ENCODE measurements at regions not wholly inside any gene's neighbourhood (a gene's known extent, or its start where the extent isn't known, plus 50 kb on each side); places are given as distances from the start of the nearest gene placed in this dataset.
A peak's percentile ranks its signal among the peaks of the same experiment; 100 is the strongest.

DNA sequence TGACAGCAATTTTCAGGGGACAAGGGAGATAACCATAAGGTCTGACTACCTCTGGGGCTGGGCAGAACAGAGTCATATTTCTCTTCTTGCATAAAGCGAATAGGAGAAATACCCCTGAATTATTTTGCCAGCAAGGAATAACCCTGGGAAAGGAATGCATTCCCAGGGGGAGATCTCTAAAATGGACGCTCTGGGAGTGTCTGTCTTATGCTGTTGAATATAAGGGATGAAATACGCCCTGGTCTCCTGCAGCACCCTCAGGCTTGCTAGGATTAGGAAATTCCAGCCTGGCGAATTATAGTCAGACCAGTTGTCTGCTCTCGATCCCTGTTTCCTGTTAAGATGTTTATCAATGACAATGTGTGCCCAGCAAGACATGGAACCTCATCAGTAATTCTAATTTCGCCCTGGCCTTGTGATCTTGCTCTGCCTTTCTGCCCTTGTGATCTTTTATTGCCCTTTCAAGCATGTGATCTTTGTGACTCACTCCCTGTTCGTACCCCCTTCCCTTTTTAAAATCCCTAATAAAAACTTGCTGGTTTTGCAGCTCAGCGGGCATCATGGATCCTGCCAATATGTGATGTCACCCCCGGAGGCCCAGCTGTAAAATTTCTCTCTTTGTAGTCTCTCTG lies 221.6 kb upstream of the HS3ST5 start:
- ChIA-PET POLR2A (no interaction called here), CTCF (no interaction called here), RAD21 (ENCODE audit: low non-redundant PET in 1 of 2, low total read pairs in 2 of 2, uncharacterized antibody in 2 of 2, unreplicated experiment in 2 of 2) (no interaction called here)
- no peak overlapping the region for H3K9ac ChIP-seq (ENCODE audit: low read length)
- TF ChIP-seq EGR1 (IDR thresholded peaks at IDR 0.05; ENCODE audit: low read depth) = no peak
- peak; percentile 76 for TF ChIP-seq TCF7L2 (IDR thresholded peaks at IDR 0.05; ENCODE audit: borderline replicate concordance, extremely low read depth, insufficient read depth, insufficient read length)
- TF ChIP-seq SIN3A (IDR thresholded peaks at IDR 0.05; ENCODE audit: low read depth) = no peak
- TF ChIP-seq, protein P1, sequence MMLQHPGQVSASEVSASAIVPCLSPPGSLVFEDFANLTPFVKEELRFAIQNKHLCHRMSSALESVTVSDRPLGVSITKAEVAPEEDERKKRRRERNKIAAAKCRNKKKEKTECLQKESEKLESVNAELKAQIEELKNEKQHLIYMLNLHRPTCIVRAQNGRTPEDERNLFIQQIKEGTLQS (IDR thresholded peaks at IDR 0.05) = no peak
- no peak for TF ChIP-seq EZH2 (IDR thresholded peaks at IDR 0.05)
- TF ChIP-seq, protein P2, sequence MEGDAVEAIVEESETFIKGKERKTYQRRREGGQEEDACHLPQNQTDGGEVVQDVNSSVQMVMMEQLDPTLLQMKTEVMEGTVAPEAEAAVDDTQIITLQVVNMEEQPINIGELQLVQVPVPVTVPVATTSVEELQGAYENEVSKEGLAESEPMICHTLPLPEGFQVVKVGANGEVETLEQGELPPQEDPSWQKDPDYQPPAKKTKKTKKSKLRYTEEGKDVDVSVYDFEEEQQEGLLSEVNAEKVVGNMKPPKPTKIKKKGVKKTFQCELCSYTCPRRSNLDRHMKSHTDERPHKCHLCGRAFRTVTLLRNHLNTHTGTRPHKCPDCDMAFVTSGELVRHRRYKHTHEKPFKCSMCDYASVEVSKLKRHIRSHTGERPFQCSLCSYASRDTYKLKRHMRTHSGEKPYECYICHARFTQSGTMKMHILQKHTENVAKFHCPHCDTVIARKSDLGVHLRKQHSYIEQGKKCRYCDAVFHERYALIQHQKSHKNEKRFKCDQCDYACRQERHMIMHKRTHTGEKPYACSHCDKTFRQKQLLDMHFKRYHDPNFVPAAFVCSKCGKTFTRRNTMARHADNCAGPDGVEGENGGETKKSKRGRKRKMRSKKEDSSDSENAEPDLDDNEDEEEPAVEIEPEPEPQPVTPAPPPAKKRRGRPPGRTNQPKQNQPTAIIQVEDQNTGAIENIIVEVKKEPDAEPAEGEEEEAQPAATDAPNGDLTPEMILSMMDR (IDR thresholded peaks at IDR 0.05 in 2 of 3, conservative IDR thresholded peaks at IDR 0.05 in 1 of 3; ENCODE audit: borderline replicate concordance in 1 of 3, insufficient read depth in 1 of 3, low read depth in 2 of 3, low read length in 2 of 3) = no peak
- no peak for TF ChIP-seq RAD21 (IDR thresholded peaks at IDR 0.05; ENCODE audit: low read depth)
- no peak for TF ChIP-seq ZFX (IDR thresholded peaks at IDR 0.05)
- no TSS peak for BruUV-seq (replicated peaks)
- no peaks in the 10 kb centered on the region for H4K20me1 ChIP-seq (ENCODE audit: insufficient read depth)
- DNase-seq (ENCODE audit: low read depth, low spot score) (no peak), ATAC-seq (no peak)
- no peaks in the 10 kb centered on the region for H3K9me3 ChIP-seq (ENCODE audit: control insufficient read depth in 1 of 2, insufficient read depth in 1 of 2, low read depth in 1 of 2, low read length in 2 of 2)
- H3K27me3 ChIP-seq (ENCODE audit: insufficient read depth, low read length) = no peaks in the 10 kb centered on the region
- no peaks in the 10 kb centered on the region for H3K36me3 ChIP-seq (ENCODE audit: control insufficient read depth in 1 of 2, insufficient read depth in 2 of 2, low read length in 2 of 2)
- no peak overlapping the region for H2AFZ ChIP-seq (ENCODE audit: low read depth, low read length, poor library complexity, severe bottlenecking)
- no peaks in the 10 kb centered on the region for H3K4me1 ChIP-seq (ENCODE audit: control insufficient read depth in 1 of 2, insufficient read depth in 2 of 2, low read length in 2 of 2)
- intact Hi-C loops (cut with micrococcal nuclease) = no loop called here
- H3K4me2 ChIP-seq (ENCODE audit: low read length) = no peak overlapping the region
- H3K4me3 ChIP-seq (replicated peaks in 1 of 2; ENCODE audit: low read depth in 1 of 2, low read length in 2 of 2) = no peak overlapping the region
- H3K27ac ChIP-seq (ENCODE audit: low read depth, low read length) = no peak overlapping the region
- H3K79me2 ChIP-seq (ENCODE audit: insufficient read depth, low read length) = no peaks in the 10 kb centered on the region
- no peaks in the 10 kb centered on the region for H3K9me2 ChIP-seq (ENCODE audit: insufficient read depth)

GRCh38 chr6:114559419-114559818 lies 216.6 kb upstream of the HS3ST5 start:
- H4K20me1 ChIP-seq (ENCODE audit: insufficient read depth) = no peaks in the 10 kb centered on the region
- no peaks in the 10 kb centered on the region for H3K79me2 ChIP-seq (ENCODE audit: insufficient read depth, low read length)
- no peak for ATAC-seq
- H2AFZ ChIP-seq (ENCODE audit: low read depth, low read length, poor library complexity, severe bottlenecking) = no peak overlapping the region
- POLR2A ChIA-PET = no interaction called here
- no peak overlapping the region for H3K9ac ChIP-seq (ENCODE audit: low read length)
- no peak overlapping the region for H3K4me3 ChIP-seq (replicated peaks in 1 of 2; ENCODE audit: low read depth in 1 of 2, low read length in 2 of 2)
- H3K4me2 ChIP-seq (ENCODE audit: low read length) = no peak overlapping the region
- BruUV-seq (replicated peaks) = no TSS peak
- H3K4me1 ChIP-seq (ENCODE audit: control insufficient read depth in 1 of 2, insufficient read depth in 2 of 2, low read length in 2 of 2) = no peaks in the 10 kb centered on the region
- RAD21 ChIA-PET (ENCODE audit: low non-redundant PET in 1 of 2, low total read pairs in 2 of 2, uncharacterized antibody in 2 of 2, unreplicated experiment in 2 of 2) = no interaction called here
- no peaks in the 10 kb centered on the region for H3K36me3 ChIP-seq (ENCODE audit: control insufficient read depth in 1 of 2, insufficient read depth in 2 of 2, low read length in 2 of 2)
- DNase-seq (ENCODE audit: low read depth, low spot score) = no peak
- no peaks in the 10 kb centered on the region for H3K9me2 ChIP-seq (ENCODE audit: insufficient read depth)
- intact Hi-C loops (cut with micrococcal nuclease) = no loop called here
- no peaks in the 10 kb centered on the region for H3K9me3 ChIP-seq (ENCODE audit: control insufficient read depth in 1 of 2, insufficient read depth in 1 of 2, low read depth in 1 of 2, low read length in 2 of 2)
- H3K27me3 ChIP-seq (ENCODE audit: insufficient read depth, low read length) = no peaks in the 10 kb centered on the region
- H3K27ac ChIP-seq (ENCODE audit: low read depth, low read length) = no peak overlapping the region
- CTCF ChIA-PET = no interaction called here
- no peak for TF ChIP-seq REST (IDR thresholded peaks at IDR 0.05; ENCODE audit: low read depth)
